ENCODE measurements at regions not wholly inside any gene's neighbourhood (a gene's known extent, or its start where the extent isn't known, plus 50 kb on each side); places are given as distances from the start of the nearest gene placed in this dataset.

GRCh38 chr5:3364433-3364832 lies 231.2 kb upstream of the IRX1 start:
- H3K27me3 ChIP-seq (replicated peaks in 1 of 4; ENCODE audit: control insufficient read depth in 3 of 4, extremely low read depth in 1 of 4, insufficient read depth in 3 of 4, low read length in 3 of 4) = no peaks in the 10 kb centered on the region
- 0 out of 4 replicates have a peak, but pooled peaks cover 0 to 3% of the 10 kb centered on the region in 2 experiments for H3K9me3 ChIP-seq (ENCODE audit: insufficient read depth in 2 of 2, low read depth in 1 of 2, low read length in 1 of 2)
- H3K79me1 ChIP-seq (ENCODE audit: low read depth, low read length) = no peaks in the 10 kb centered on the region
- no peak overlapping the region for H2BK15ac ChIP-seq (ENCODE audit: low read length)
- H3K4me1 ChIP-seq (replicated peaks in 1 of 4; ENCODE audit: control insufficient read depth in 3 of 4, insufficient read depth in 4 of 4, low read length in 3 of 4) = no peaks in the 10 kb centered on the region
- TF ChIP-seq KDM5A (IDR thresholded peaks at IDR 0.05; ENCODE audit: low read length) (no peak), HDAC6 (IDR thresholded peaks at IDR 0.05; ENCODE audit: low read depth, low read length) (no peak), POU5F1 (IDR thresholded peaks at IDR 0.05; ENCODE audit: low read depth, low read length) (no peak), FOSL1 (IDR thresholded peaks at IDR 0.05; ENCODE audit: insufficient read depth, low read depth, low read length) (no peak), RNF2 (IDR thresholded peaks at IDR 0.05; ENCODE audit: borderline replicate concordance, low read depth, low read length, missing control alignments, poor library complexity, severe bottlenecking) (no peak), RFX5 (IDR thresholded peaks at IDR 0.05; ENCODE audit: borderline replicate concordance, low read depth, low read length) (no peak), HDAC2 (IDR thresholded peaks at IDR 0.05; ENCODE audit: borderline replicate concordance in 1 of 2, low read depth in 2 of 2, low read length in 2 of 2) (no peak)
- TF ChIP-seq, protein P1, sequence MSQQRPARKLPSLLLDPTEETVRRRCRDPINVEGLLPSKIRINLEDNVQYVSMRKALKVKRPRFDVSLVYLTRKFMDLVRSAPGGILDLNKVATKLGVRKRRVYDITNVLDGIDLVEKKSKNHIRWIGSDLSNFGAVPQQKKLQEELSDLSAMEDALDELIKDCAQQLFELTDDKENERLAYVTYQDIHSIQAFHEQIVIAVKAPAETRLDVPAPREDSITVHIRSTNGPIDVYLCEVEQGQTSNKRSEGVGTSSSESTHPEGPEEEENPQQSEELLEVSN (IDR thresholded peaks at IDR 0.05) = no peak
- 88% methylated on average over 4 of the region's 4 CpGs; no CpG with 5 or more reads in 1 of the 2 experiments for WGBS, 2 experiments (ENCODE audit: extremely low coverage in 1 of 2, insufficient coverage in 1 of 2, insufficient read length in 1 of 2, insufficient replicate concordance in 2 of 2, low coverage in 1 of 2, low lambda C conversion rate in 2 of 2, missing lambda C conversion rate in 1 of 2)
- H3K4me2 ChIP-seq (ENCODE audit: insufficient read depth in 1 of 2, low read depth in 2 of 2, low read length in 2 of 2) = no peak overlapping the region
- DNase-seq (ENCODE audit: low read depth in 1 of 2, low spot score in 2 of 2) = no peak
- CTCF ChIA-PET (ENCODE audit: partially characterized antibody) = no interaction called here
- no peak overlapping the region for H2BK12ac ChIP-seq (ENCODE audit: low read depth, low read length)
- no peak overlapping the region for H3K14ac ChIP-seq (ENCODE audit: insufficient read length)
- H4K5ac ChIP-seq (ENCODE audit: insufficient read length, low read depth, low read length) = no peak overlapping the region
- no peaks in the 10 kb centered on the region for H4K20me1 ChIP-seq (replicated peaks in 1 of 2; ENCODE audit: control insufficient read depth in 1 of 2, insufficient read depth in 2 of 2, low read length in 2 of 2)
- no peak overlapping the region for H2BK120ac ChIP-seq (replicated peaks; ENCODE audit: low read depth, low read length)
- H3K79me2 ChIP-seq (ENCODE audit: control insufficient read depth in 1 of 2, insufficient read depth in 2 of 2, low read length in 2 of 2) = no peaks in the 10 kb centered on the region
- H4K91ac ChIP-seq (replicated peaks; ENCODE audit: insufficient read length, low read length) = no peak overlapping the region
- H3K18ac ChIP-seq (ENCODE audit: extremely low read depth, low read length) = no peak overlapping the region
- FAIRE-seq = no peak
- H2BK20ac ChIP-seq (ENCODE audit: low read length) = no peak overlapping the region
- H3K27ac ChIP-seq (ENCODE audit: low read depth, low read length) = no peak overlapping the region
- no peaks in the 10 kb centered on the region for H3K23me2 ChIP-seq (ENCODE audit: low read depth, low read length)
- no peak overlapping the region for H3K23ac ChIP-seq (ENCODE audit: insufficient read length)
- H3K9ac ChIP-seq (replicated peaks in 1 of 4; ENCODE audit: extremely low read depth in 1 of 4, low read depth in 3 of 4, low read length in 3 of 4) = no peak overlapping the region
- no peak overlapping the region for H3K4ac ChIP-seq (replicated peaks; ENCODE audit: insufficient read length, low read depth, low read length)
- H3K36me3 ChIP-seq (ENCODE audit: control insufficient read depth in 2 of 4, insufficient read depth in 4 of 4, low read length in 3 of 4) = no peaks in the 10 kb centered on the region
- H4K8ac ChIP-seq (ENCODE audit: extremely low read depth, insufficient read depth, low read length) = no peak overlapping the region
- POLR2A ChIA-PET (ENCODE audit: partially characterized antibody) = no interaction called here
- no peak overlapping the region for H3K4me3 ChIP-seq (ENCODE audit: extremely low read depth in 1 of 4, insufficient read depth in 2 of 4, low read depth in 3 of 4, low read length in 4 of 4)
- no peak overlapping the region for H2AK5ac ChIP-seq (ENCODE audit: low read depth, low read length)
- no peak overlapping the region for H2AFZ ChIP-seq (ENCODE audit: low read length)
- H3K56ac ChIP-seq (replicated peaks; ENCODE audit: insufficient read length, low read depth, low read length) = no peak overlapping the region
- H2BK5ac ChIP-seq (ENCODE audit: low read depth, low read length) = no peak overlapping the region
